Panc1 (cell line): ENCODE measurements at regions not wholly inside any gene's neighbourhood (a gene's known extent, or its start where the extent isn't known, plus 50 kb on each side); places are given as distances from the start of the nearest gene placed in this dataset.

Experiments used
- ATAC-seq: fragments of 200-7000 bp; cut with Tn5 transposase; 2 replicates; pipeline ENCODE4 v1.9.1; 2020; ENCODE audit warnings: mild to moderate bottlenecking, moderate library complexity
- BruUV-seq: library from RNA; stranded (reverse); fragments of 400-500 nt; replicated peaks from 2 replicates; lab custom pipeline; 2021; lab: Mats Ljungman, UMichigan
- CTCF ChIA-PET: fragments of 300-600 bp; sonication (Branson Sonifier 250); formaldehyde crosslinking; loops from one replicate; lab custom pipeline; 2022; ENCODE audit warnings: antibody characterized with exemption; lab: Charles Lee
- POLR2A ChIA-PET: fragments of 300-600 bp; sonication (Branson Sonifier 250); formaldehyde crosslinking; loops from one replicate; lab custom pipeline; 2022; ENCODE audit warnings: antibody characterized with exemption; lab: Charles Lee
- DNase-seq: peaks from one replicate; pipeline ENCODE4 v3.0.0-alpha.2; 2010; ENCODE audit warnings: low read depth, low spot score
- H3K27ac ChIP-seq: 2 replicates; pipeline ENCODE4 v1.5.1; 2011; ENCODE audit warnings: mild to moderate bottlenecking, low read length, inconsistent platforms
- H3K27me3 ChIP-seq: fragments of 200-500 bp; sonication (Bioruptor generic); 2 replicates; pipeline ENCODE4 v1.6.0; 2014; ENCODE audit warnings: low read length, inconsistent platforms; ENCODE audit not compliant: control insufficient read depth, insufficient read depth
- H3K36me3 ChIP-seq: fragments of 200-500 bp; sonication (Bioruptor generic); 2 replicates; pipeline ENCODE4 v1.5.1; 2014; ENCODE audit warnings: inconsistent platforms, mild to moderate bottlenecking, low read length, moderate library complexity; ENCODE audit not compliant: control insufficient read depth, insufficient read depth
- H3K4me1 ChIP-seq: 2 replicates; pipeline ENCODE4 v1.5.1; 2011; ENCODE audit warnings: inconsistent platforms, mild to moderate bottlenecking, low read length, moderate library complexity; ENCODE audit not compliant: control insufficient read depth, insufficient read depth
- H3K4me3 ChIP-seq, 2 experiments: 2 replicates each; pipeline ENCODE4 v1.5.1; 2011 to 2012; ENCODE audit warnings: low read depth in 2 of 2, low read length in 2 of 2, mild to moderate bottlenecking in 2 of 2, inconsistent platforms in 1 of 2, moderate library complexity in 1 of 2
- H3K9me3 ChIP-seq: fragments of 200-500 bp; sonication (Bioruptor generic); 2 replicates; pipeline ENCODE4 v1.5.1; 2014; ENCODE audit warnings: low read depth, mild to moderate bottlenecking, inconsistent platforms, low read length, moderate library complexity; ENCODE audit not compliant: control insufficient read depth, insufficient read depth
- CTCF ChIP-seq: fragments of 450-650 bp; IDR thresholded peaks from 2 replicates; pipeline ENCODE4 v1.5.1; 2017; ENCODE audit warnings: mild to moderate bottlenecking
- POLR2AphosphoS5 ChIP-seq: IDR thresholded peaks from 2 replicates; pipeline ENCODE4 v1.6.1; 2012; ENCODE audit warnings: mild to moderate bottlenecking, low read depth, low read length, moderate library complexity
- REST ChIP-seq, 2 experiments: IDR thresholded peaks; 2 replicates each; pipeline ENCODE4 v1.6.1; 2011 to 2012; ENCODE audit warnings: low read depth in 2 of 2, control low read depth in 1 of 2, low read length in 1 of 2, mild to moderate bottlenecking in 1 of 2, moderate library complexity in 1 of 2; ENCODE audit not compliant: insufficient read depth in 1 of 2
- SIN3A ChIP-seq: IDR thresholded peaks from 2 replicates; pipeline ENCODE4 v1.6.1; 2012; ENCODE audit warnings: low read depth, mild to moderate bottlenecking, low read length, moderate library complexity, borderline replicate concordance; ENCODE audit not compliant: insufficient read depth
- TCF7L2 ChIP-seq: IDR thresholded peaks from 2 replicates; pipeline ENCODE4 v1.6.1; 2011; ENCODE audit warnings: mild to moderate bottlenecking, low read depth, low read length, inconsistent platforms
- in situ Hi-C: cut with HindIII; loops from 2 replicates; pipeline ENCODE4 v1.10.0; 2016; ENCODE audit warnings: low sequenced_read_pairs, low pct_unique_long_range_greater_than_20kb
- intact Hi-C: fragments of 100-400 bp; cut with micrococcal nuclease; formaldehyde crosslinking; loops from one replicate; pipeline ENCODE4 v1.10.0; 2022; ENCODE audit not compliant: unreplicated experiment

- in situ Hi-C loops: no loop called here
- Histone ChIP-seq H3K27ac (no peak overlapping the region), H3K27me3 (no peaks in the 10 kb centered on the region), H3K4me1 (peaks cover 14% of the 10 kb centered on the region), H3K9me3 (no peaks in the 10 kb centered on the region), H3K4me3 (no peak overlapping the region), H3K36me3 (no peaks in the 10 kb centered on the region)
- POLR2A ChIA-PET: no interaction called here
- no TSS peak for BruUV-seq
- DNase-seq (no peak), ATAC-seq (no peak)
- no peak for TF ChIP-seq REST (IDR thresholded peaks at IDR 0.05; ENCODE audit: insufficient read depth in 1 of 2, low read depth in 2 of 2, low read length in 1 of 2)
- no peak for TF ChIP-seq CTCF
- no peak for TF ChIP-seq TCF7L2
- TF ChIP-seq POLR2AphosphoS5: no peak
- no peak for TF ChIP-seq SIN3A
- CTCF ChIA-PET: interaction anchor here (0.7 kb wide), 1 partner anchor 200 kb away, joined by 4 read pairs; no protein-coding TSS in a partner anchor
- intact Hi-C loops: no loop called here
These were observed 54.3 kb upstream of the PTPN1 start for GRCh38 chr20:50455656-50456451.

- no peak overlapping the region for H3K4me3 ChIP-seq
- no peak for DNase-seq
- no peak for ATAC-seq
- ChIA-PET POLR2A (no interaction called here), CTCF (no interaction called here)
- no peaks in the 10 kb centered on the region for H3K36me3 ChIP-seq
- no peaks in the 10 kb centered on the region for H3K27me3 ChIP-seq
- H3K9me3 ChIP-seq: no peaks in the 10 kb centered on the region
- H3K4me1 ChIP-seq: peaks cover 8% of the 10 kb centered on the region
- H3K27ac ChIP-seq: no peak overlapping the region
- TF ChIP-seq SIN3A (no peak), CTCF (no peak; the same call in 1 of the 2 replicates), TCF7L2 (no peak), REST (IDR thresholded peaks at IDR 0.05; ENCODE audit: insufficient read depth in 1 of 2, low read depth in 2 of 2, low read length in 1 of 2) (no peak), POLR2AphosphoS5 (no peak)
- in situ Hi-C loops: no loop called here
- intact Hi-C loops: no loop called here
- no TSS peak for BruUV-seq
These were observed 53.5 kb upstream of the PTPN1 start for GRCh38 chr20:50456452-50457324.
